GM23338 (cell line): ENCODE measurements at regions not wholly inside any gene's neighbourhood (a gene's known extent, or its start where the extent isn't known, plus 50 kb on each side); places are given as distances from the start of the nearest gene placed in this dataset.

Experiments
- ATAC-seq: fragments of 200-7000 bp; cut with Tn5 transposase; 3 replicates; pipeline ENCODE4 v1.9.1; 2020
- DNase-seq: peaks from one replicate; pipeline ENCODE4 v3.0.0-alpha.2; 2015; ENCODE audit warnings: low spot score
- H2AFZ ChIP-seq: fragments of 200-600 bp; sonication (generic); 2 replicates; pipeline ENCODE4 v1.8.0; 2016; ENCODE audit warnings: antibody characterized with exemption, mild to moderate bottlenecking, moderate library complexity
- H3F3A ChIP-seq: fragments of 200-600 bp; sonication (generic); replicated peaks from 2 replicates; pipeline ENCODE4 v1.8.0; 2017; ENCODE audit warnings: antibody characterized with exemption, mixed run types, low read depth
- H3K27ac ChIP-seq: fragments of 200-600 bp; sonication (generic); 2 replicates; pipeline ENCODE4 v1.6.1; 2016; ENCODE audit warnings: low read depth
- H3K27me3 ChIP-seq: fragments of 200-600 bp; sonication (generic); 2 replicates; pipeline ENCODE4 v1.8.0; 2016; ENCODE audit warnings: mild to moderate bottlenecking, mixed run types, moderate library complexity; ENCODE audit not compliant: insufficient read depth
- H3K36me3 ChIP-seq: fragments of 200-600 bp; sonication (generic); 2 replicates; pipeline ENCODE4 v1.8.0; 2016; ENCODE audit warnings: mild to moderate bottlenecking; ENCODE audit not compliant: insufficient read depth
- H3K4me1 ChIP-seq: fragments of 200-600 bp; sonication (generic); 2 replicates; pipeline ENCODE4 v1.8.0; 2016; ENCODE audit warnings: mild to moderate bottlenecking, moderate library complexity; ENCODE audit not compliant: insufficient read depth
- H3K4me2 ChIP-seq: fragments of 200-600 bp; sonication (generic); 2 replicates; pipeline ENCODE4 v1.7.1; 2017; ENCODE audit warnings: mixed run types
- H3K4me3 ChIP-seq: fragments of 200-600 bp; sonication (generic); 2 replicates; pipeline ENCODE4 v1.6.1; 2016; ENCODE audit warnings: mixed run types
- H3K79me2 ChIP-seq: fragments of 200-600 bp; sonication (generic); replicated peaks from 2 replicates; pipeline ENCODE4 v1.8.0; 2017; ENCODE audit warnings: mild to moderate bottlenecking; ENCODE audit not compliant: insufficient read depth
- H3K9me2 ChIP-seq: fragments of 200-600 bp; sonication (generic); 2 replicates; pipeline ENCODE4 v1.8.0; 2017; ENCODE audit not compliant: insufficient read depth
- H4K20me1 ChIP-seq: fragments of 200-600 bp; sonication (generic); replicated peaks from 2 replicates; pipeline ENCODE4 v1.8.0; 2017; ENCODE audit warnings: mild to moderate bottlenecking; ENCODE audit not compliant: insufficient read depth
- H3K27ac Mint-ChIP-seq: 2 replicates; pipeline ENCODE4 v1.8.0; 2020; ENCODE audit warnings: inconsistent platforms, mild to moderate bottlenecking, moderate library complexity, mixed read lengths
- H3K27me3 Mint-ChIP-seq: 3 replicates; pipeline ENCODE4 v1.8.0; 2022; ENCODE audit warnings: low read depth, mild to moderate bottlenecking, moderate library complexity, mixed read lengths, inconsistent platforms; ENCODE audit not compliant: insufficient read depth, poor library complexity
- H3K36me3 Mint-ChIP-seq: 3 replicates; pipeline ENCODE4 v1.8.0; 2021; ENCODE audit warnings: low read depth, mild to moderate bottlenecking, inconsistent platforms, moderate library complexity, mixed read lengths
- H3K4me1 Mint-ChIP-seq: 3 replicates; pipeline ENCODE4 v1.8.0; 2020; ENCODE audit warnings: mild to moderate bottlenecking, inconsistent platforms, mixed read lengths
- H3K4me3 Mint-ChIP-seq: 3 replicates; pipeline ENCODE4 v1.8.0; 2021; ENCODE audit warnings: moderate library complexity, mild to moderate bottlenecking, inconsistent platforms, mixed read lengths
- H3K9me3 Mint-ChIP-seq: 3 replicates; pipeline ENCODE4 v1.8.0; 2020; ENCODE audit warnings: moderate library complexity, mild to moderate bottlenecking, inconsistent platforms, mixed read lengths
- EZH2phosphoT487 ChIP-seq: fragments of 200-600 bp; sonication (generic); IDR thresholded peaks from one replicate; pipeline ENCODE4 v1.8.1; 2018; ENCODE audit warnings: antibody characterized with exemption; ENCODE audit not compliant: unreplicated experiment
- JUNB ChIP-seq: IDR thresholded peaks from one replicate; pipeline ENCODE4 v1.6.1; 2016; ENCODE audit warnings: antibody characterized with exemption; ENCODE audit not compliant: unreplicated experiment
- STAT1 ChIP-seq: IDR thresholded peaks from one replicate; pipeline ENCODE4 v1.6.1; 2016; ENCODE audit warnings: antibody characterized with exemption; ENCODE audit not compliant: unreplicated experiment
- ZNF331 ChIP-seq: fragments of 250-450 bp; sonication (Bioruptor Pico); IDR thresholded peaks from 2 replicates; pipeline ENCODE4 v1.5.0; 2020; ENCODE audit warnings: low read depth, mild to moderate bottlenecking, moderate library complexity
- TF ChIP-seq, protein P1 (sequence below): fragments of 250-450 bp; sonication (Bioruptor Pico); IDR thresholded peaks from 2 replicates; pipeline ENCODE4 v1.5.0; 2020; ENCODE audit warnings: mild to moderate bottlenecking, moderate library complexity
- TF ChIP-seq, protein P2 (sequence below): IDR thresholded peaks from 2 replicates; pipeline ENCODE4 v1.6.1; 2016; ENCODE audit warnings: antibody characterized with exemption

DNA sequence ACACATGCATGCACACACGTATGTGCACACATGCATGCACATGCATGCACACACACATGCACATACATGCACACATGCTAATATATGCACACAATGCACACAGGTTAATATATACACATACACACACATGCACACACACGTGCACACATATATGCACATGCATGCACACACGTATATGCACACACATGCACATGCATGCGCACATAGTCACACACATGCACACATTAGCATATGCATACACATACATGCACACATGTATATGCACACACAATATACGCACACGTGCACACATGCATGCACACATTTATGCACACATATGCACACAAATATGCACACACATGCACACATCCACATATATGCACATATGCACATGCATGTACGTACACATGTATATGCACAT, 506.8 kb downstream of the MATN1 start:
- Histone ChIP-seq H3K79me2 (no peaks in the 10 kb centered on the region), H3K27me3 (no peaks in the 10 kb centered on the region), H3K36me3 (no peaks in the 10 kb centered on the region), H3K4me2 (no peak overlapping the region), H3K4me3 (no peak overlapping the region), H3K9me2 (no peaks in the 10 kb centered on the region), H4K20me1 (no peaks in the 10 kb centered on the region), H3F3A (peaks cover 7% of the 10 kb centered on the region; the same call in 1 of the 2 replicates), H3K4me1 (no peaks in the 10 kb centered on the region), H3K27ac (no peak overlapping the region), H2AFZ (no peak overlapping the region)
- no peak overlapping the region for H3K27ac Mint-ChIP-seq
- H3K4me1 Mint-ChIP-seq = peaks cover 5% of the 10 kb centered on the region
- H3K4me3 Mint-ChIP-seq = no peak overlapping the region
- ATAC-seq (no peak), DNase-seq (no peak)
- no peaks in the 10 kb centered on the region; the same call in 2 of the 3 replicates for H3K9me3 Mint-ChIP-seq
- H3K36me3 Mint-ChIP-seq = no peaks in the 10 kb centered on the region
- no peak for TF ChIP-seq JUNB
- TF ChIP-seq, protein P1, sequence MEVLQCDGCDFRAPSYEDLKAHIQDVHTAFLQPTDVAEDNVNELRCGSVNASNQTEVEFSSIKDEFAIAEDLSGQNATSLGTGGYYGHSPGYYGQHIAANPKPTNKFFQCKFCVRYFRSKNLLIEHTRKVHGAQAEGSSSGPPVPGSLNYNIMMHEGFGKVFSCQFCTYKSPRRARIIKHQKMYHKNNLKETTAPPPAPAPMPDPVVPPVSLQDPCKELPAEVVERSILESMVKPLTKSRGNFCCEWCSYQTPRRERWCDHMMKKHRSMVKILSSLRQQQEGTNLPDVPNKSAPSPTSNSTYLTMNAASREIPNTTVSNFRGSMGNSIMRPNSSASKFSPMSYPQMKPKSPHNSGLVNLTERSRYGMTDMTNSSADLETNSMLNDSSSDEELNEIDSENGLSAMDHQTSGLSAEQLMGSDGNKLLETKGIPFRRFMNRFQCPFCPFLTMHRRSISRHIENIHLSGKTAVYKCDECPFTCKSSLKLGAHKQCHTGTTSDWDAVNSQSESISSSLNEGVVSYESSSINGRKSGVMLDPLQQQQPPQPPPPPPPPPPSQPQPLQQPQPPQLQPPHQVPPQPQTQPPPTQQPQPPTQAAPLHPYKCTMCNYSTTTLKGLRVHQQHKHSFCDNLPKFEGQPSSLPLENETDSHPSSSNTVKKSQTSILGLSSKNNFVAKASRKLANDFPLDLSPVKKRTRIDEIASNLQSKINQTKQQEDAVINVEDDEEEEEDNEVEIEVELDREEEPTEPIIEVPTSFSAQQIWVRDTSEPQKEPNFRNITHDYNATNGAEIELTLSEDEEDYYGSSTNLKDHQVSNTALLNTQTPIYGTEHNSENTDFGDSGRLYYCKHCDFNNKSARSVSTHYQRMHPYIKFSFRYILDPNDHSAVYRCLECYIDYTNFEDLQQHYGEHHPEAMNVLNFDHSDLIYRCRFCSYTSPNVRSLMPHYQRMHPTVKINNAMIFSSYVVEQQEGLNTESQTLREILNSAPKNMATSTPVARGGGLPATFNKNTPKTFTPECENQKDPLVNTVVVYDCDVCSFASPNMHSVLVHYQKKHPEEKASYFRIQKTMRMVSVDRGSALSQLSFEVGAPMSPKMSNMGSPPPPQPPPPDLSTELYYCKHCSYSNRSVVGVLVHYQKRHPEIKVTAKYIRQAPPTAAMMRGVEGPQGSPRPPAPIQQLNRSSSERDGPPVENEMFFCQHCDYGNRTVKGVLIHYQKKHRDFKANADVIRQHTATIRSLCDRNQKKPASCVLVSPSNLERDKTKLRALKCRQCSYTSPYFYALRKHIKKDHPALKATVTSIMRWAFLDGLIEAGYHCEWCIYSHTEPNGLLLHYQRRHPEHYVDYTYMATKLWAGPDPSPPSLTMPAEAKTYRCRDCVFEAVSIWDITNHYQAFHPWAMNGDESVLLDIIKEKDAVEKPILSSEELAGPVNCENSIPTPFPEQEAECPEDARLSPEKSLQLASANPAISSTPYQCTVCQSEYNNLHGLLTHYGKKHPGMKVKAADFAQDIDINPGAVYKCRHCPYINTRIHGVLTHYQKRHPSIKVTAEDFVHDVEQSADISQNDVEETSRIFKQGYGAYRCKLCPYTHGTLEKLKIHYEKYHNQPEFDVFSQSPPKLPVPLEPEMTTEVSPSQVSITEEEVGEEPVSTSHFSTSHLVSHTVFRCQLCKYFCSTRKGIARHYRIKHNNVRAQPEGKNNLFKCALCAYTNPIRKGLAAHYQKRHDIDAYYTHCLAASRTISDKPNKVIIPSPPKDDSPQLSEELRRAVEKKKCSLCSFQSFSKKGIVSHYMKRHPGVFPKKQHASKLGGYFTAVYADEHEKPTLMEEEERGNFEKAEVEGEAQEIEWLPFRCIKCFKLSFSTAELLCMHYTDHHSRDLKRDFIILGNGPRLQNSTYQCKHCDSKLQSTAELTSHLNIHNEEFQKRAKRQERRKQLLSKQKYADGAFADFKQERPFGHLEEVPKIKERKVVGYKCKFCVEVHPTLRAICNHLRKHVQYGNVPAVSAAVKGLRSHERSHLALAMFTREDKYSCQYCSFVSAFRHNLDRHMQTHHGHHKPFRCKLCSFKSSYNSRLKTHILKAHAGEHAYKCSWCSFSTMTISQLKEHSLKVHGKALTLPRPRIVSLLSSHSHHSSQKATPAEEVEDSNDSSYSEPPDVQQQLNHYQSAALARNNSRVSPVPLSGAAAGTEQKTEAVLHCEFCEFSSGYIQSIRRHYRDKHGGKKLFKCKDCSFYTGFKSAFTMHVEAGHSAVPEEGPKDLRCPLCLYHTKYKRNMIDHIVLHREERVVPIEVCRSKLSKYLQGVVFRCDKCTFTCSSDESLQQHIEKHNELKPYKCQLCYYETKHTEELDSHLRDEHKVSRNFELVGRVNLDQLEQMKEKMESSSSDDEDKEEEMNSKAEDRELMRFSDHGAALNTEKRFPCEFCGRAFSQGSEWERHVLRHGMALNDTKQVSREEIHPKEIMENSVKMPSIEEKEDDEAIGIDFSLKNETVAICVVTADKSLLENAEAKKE (CRISPR knock-in tag) = no peak
- TF ChIP-seq, protein P2, sequence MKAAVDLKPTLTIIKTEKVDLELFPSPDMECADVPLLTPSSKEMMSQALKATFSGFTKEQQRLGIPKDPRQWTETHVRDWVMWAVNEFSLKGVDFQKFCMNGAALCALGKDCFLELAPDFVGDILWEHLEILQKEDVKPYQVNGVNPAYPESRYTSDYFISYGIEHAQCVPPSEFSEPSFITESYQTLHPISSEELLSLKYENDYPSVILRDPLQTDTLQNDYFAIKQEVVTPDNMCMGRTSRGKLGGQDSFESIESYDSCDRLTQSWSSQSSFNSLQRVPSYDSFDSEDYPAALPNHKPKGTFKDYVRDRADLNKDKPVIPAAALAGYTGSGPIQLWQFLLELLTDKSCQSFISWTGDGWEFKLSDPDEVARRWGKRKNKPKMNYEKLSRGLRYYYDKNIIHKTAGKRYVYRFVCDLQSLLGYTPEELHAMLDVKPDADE = no peak
- TF ChIP-seq ZNF331 (CRISPR knock-in tag) = no peak
- TF ChIP-seq STAT1 = no peak
- TF ChIP-seq EZH2phosphoT487 = no peak
- no peaks in the 10 kb centered on the region for H3K27me3 Mint-ChIP-seq
